GM13976 (cell line): ENCODE measurements at regions not wholly inside any gene's neighbourhood (a gene's known extent, or its start where the extent isn't known, plus 50 kb on each side); places are given as distances from the start of the nearest gene placed in this dataset.
"Not testable (repeated sequence)": the region's sequence is repeated elsewhere in the genome, so short reads cannot be mapped to it uniquely, and the experiment has no call there.

Experiments used
- DNase-seq: peaks from one replicate; pipeline ENCODE4 v3.0.0; 2012; ENCODE audit warnings: low spot score
- CTCF ChIP-seq: IDR thresholded peaks from 2 replicates; pipeline ENCODE4 v1.5.1; 2012; ENCODE audit warnings: borderline replicate concordance, mild to moderate bottlenecking; ENCODE audit not compliant: insufficient read depth; ENCODE audit errors: extremely low read depth, missing control alignments, control extremely low read depth
- in situ Hi-C: fragments of 300-500 bp; cut with MboI; formaldehyde crosslinking; loops from one replicate; pipeline ENCODE4 v1.12.0; 2022; ENCODE audit warnings: low sequenced_read_pairs, mixed read lengths, inconsistent platforms; ENCODE audit not compliant: unreplicated experiment

- in situ Hi-C loops: no loop called here
- DNase-seq: no peak
- TF ChIP-seq CTCF: no peak
These were observed 742.0 kb downstream of the KCNT2 start for GRCh38 chr1:195866091-195866780.

- in situ Hi-C loops: no loop called here
These were observed 756.4 kb downstream of the KCNT2 start for GRCh38 chr1:195851804-195852203.

GRCh38 chr1:195851016-195851601 is 757.1 kb downstream of the KCNT2 start:
- DNase-seq: no peak
- in situ Hi-C loops: no loop called here
- no peak for TF ChIP-seq CTCF

More at GRCh38 chr1:195851804-195852203, 756.4 kb downstream of the KCNT2 start:
- TF ChIP-seq CTCF: no peak
- DNase-seq: no peak

- TF ChIP-seq CTCF: no peak
- DNase-seq: no peak
- in situ Hi-C loops: no loop called here
These were observed 759.1 kb downstream of the KCNT2 start for GRCh38 chr1:195849180-195849579.

GRCh38 chr1:195847957-195848875 is 760.0 kb downstream of the KCNT2 start:
- DNase-seq, in situ Hi-C loops: not testable (repeated sequence)

- in situ Hi-C loops: no loop called here
- no peak for TF ChIP-seq CTCF
- no peak for DNase-seq
These were observed 776.5 kb downstream of the KCNT2 start for GRCh38 chr1:195831789-195832188.
